ENCODE measurements at regions not wholly inside any gene's neighbourhood (a gene's known extent, or its start where the extent isn't known, plus 50 kb on each side); places are given as distances from the start of the nearest gene placed in this dataset.

GRCh38 chr4:148946271-148946670 lies 504.1 kb upstream of the NR3C2 start:
- no peak for TF ChIP-seq TCF3 (IDR thresholded peaks at IDR 0.05; ENCODE audit: borderline replicate concordance, insufficient read depth, low read depth, low read length)
- no peak for TF ChIP-seq FOXK2 (IDR thresholded peaks at IDR 0.05)
- TF ChIP-seq CREM (IDR thresholded peaks at IDR 0.05; ENCODE audit: low read depth), result no peak
- no peak for TF ChIP-seq REST (IDR thresholded peaks at IDR 0.05; ENCODE audit: low read depth, low read length)
- TF ChIP-seq IRF4 (IDR thresholded peaks at IDR 0.05; ENCODE audit: low read depth, low read length), result no peak
- no peak for TF ChIP-seq EZH2 (IDR thresholded peaks at IDR 0.05; ENCODE audit: borderline replicate concordance, control insufficient read depth, low read depth, low read length)
- no peak for TF ChIP-seq MAX (IDR thresholded peaks at IDR 0.05; ENCODE audit: low read depth, low read length)
- TF ChIP-seq BACH1 (IDR thresholded peaks at IDR 0.05; ENCODE audit: borderline replicate concordance), result no peak
- no peak for TF ChIP-seq HDAC2 (IDR thresholded peaks at IDR 0.05)
- TF ChIP-seq RAD21 (IDR thresholded peaks at IDR 0.05; ENCODE audit: insufficient read depth, low read depth, low read length), result no peak
- TF ChIP-seq, protein P1, sequence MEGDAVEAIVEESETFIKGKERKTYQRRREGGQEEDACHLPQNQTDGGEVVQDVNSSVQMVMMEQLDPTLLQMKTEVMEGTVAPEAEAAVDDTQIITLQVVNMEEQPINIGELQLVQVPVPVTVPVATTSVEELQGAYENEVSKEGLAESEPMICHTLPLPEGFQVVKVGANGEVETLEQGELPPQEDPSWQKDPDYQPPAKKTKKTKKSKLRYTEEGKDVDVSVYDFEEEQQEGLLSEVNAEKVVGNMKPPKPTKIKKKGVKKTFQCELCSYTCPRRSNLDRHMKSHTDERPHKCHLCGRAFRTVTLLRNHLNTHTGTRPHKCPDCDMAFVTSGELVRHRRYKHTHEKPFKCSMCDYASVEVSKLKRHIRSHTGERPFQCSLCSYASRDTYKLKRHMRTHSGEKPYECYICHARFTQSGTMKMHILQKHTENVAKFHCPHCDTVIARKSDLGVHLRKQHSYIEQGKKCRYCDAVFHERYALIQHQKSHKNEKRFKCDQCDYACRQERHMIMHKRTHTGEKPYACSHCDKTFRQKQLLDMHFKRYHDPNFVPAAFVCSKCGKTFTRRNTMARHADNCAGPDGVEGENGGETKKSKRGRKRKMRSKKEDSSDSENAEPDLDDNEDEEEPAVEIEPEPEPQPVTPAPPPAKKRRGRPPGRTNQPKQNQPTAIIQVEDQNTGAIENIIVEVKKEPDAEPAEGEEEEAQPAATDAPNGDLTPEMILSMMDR (IDR thresholded peaks at IDR 0.05 in 2 of 3, conservative IDR thresholded peaks at IDR 0.05 in 1 of 3; ENCODE audit: control insufficient read depth in 2 of 3, extremely low read depth in 1 of 3, insufficient read depth in 1 of 3, low read depth in 3 of 3, low read length in 3 of 3), result no peak

Measured in GM12878 (cell line).